ENCODE measurements at regions not wholly inside any gene's neighbourhood (a gene's known extent, or its start where the extent isn't known, plus 50 kb on each side); places are given as distances from the start of the nearest gene placed in this dataset.
"Not testable (repeated sequence)": the region's sequence is repeated elsewhere in the genome, so short reads cannot be mapped to it uniquely, and the experiment has no call there.

- no peak for DNase-seq
These were observed 111.4 kb downstream of the COPS8 start for GRCh38 chr2:237196866-237197618.

DNA sequence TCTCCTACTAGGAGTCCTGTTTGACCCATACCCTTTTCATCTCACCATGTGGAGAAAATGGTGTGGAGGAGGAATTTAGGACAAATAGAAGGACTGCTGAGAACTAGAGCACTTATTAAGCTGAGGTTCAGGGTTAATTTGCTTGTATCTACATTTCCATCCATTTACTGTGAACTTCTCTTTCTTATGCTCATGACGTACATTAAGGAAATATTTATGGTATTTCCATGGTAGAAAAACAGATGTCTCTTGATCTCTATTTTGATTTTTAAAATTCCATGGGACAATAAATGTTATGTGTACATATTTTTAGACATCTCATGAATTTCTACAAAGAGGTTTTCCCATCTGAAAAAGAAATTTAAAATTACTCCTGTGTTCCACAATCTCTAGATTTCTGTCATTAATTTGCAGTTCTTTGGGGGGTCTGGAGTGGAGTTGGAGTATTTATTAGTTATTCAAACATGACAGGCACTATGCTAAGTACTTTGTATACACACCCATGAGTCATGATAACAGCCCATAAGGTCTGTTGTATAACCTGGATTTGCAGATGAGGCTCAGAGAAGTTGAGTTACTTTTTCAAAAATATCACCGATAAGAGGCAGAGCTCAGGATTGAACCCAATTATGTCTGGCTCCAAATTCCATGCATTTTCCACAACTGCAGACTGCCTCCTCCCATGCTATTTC is 112.6 kb downstream of the COPS8 start:
- DNase-seq, result no peak

DNA sequence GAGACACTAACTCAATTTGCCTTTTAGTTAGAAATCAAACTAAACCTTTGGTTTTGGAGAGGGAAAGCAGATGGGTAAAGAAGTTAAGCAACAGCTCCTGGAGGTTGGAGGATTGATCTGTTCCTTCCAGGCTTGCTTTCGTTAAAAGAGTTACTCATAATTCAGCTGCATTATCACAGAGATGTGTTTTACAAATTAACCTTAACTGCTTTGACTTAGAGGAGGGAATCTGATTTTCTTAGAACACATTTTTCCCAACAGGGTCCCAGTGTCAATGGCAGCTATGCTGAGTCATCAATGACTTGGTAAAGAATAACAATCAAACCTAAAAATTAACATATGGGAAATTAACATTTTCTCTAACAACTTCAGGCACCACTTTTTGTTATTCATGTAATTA is 113.4 kb downstream of the COPS8 start:
- no peak for DNase-seq

DNA sequence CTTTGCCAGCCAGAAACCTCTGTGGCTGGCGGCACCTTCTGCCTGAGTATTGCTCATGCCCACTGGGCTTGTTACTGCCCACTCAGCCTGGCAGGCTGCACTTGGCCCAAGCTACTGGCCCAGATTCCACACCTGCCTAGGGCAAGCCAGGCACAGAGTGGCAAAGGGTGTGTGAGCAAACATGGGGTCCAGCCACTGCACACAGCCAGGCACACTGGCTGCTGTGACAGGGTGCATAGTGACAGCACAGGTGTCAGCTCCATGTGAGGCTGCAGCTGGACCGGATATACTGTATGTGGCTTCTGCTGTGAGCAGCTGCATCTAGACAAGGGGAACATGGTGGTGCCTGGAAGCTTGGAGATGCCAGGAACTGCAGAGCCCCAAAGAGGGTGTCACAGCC is 113.9 kb downstream of the COPS8 start:
- no peak for DNase-seq

DNA sequence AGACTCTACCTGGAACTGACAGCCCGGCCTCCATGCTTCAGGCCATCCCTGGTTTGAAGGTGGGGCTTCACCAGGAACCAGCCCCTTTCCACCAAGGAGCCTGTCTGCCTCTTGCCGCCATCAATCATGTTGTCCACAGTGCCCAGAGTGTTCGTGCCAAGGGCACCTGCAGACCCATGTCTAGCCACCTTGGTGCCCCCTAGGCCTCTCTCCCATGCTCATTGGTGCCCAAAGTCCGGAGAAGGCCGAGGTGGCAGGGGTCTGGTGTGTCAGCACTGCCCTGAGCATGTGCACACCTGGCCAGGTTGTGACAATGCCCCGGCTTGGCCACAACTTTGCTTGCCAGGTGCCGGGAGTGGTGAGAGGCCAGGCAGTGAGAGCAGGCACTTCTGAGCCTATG is 114.8 kb downstream of the COPS8 start:
- DNase-seq, result no peak

DNA sequence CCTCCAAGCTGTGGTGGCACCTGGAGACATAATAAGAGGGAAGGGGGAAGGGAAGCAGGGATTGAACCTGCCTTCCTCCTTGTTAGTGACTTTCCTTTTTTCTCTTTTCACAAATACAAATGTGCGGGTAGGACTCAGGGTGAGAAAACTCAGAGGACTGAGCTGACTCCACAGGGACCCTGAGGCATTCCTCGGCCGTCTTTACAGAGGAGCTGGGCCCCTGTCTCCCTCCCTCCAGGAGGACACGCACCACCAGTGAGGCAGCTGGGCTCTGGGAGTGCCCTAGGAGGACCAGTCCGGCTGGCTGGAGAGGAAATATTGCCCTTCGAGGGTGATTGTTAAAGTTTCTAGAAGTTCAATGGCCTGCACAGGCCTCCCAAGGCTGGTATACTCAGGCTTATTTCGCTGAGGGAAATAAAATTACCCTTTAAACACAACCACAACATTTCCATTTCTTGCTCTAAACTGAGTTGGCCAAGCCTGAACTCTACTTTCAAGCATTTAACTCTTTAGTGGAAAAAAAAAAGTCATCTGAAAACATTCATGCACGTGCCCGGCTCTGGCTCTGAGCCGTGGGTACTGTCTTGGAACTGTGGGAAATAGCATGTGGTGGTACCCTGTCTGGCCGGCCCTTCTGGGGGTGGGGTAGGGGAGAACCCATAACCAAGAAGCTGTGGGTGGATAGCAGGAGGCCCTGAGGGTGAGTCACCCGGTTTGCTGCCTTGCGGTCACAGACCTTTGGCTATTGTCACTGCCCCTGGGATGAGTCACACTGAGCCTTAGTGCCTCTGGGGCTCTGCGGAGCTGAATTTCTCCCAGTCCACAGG is 116.0 kb downstream of the COPS8 start:
- no peak for DNase-seq

DNA sequence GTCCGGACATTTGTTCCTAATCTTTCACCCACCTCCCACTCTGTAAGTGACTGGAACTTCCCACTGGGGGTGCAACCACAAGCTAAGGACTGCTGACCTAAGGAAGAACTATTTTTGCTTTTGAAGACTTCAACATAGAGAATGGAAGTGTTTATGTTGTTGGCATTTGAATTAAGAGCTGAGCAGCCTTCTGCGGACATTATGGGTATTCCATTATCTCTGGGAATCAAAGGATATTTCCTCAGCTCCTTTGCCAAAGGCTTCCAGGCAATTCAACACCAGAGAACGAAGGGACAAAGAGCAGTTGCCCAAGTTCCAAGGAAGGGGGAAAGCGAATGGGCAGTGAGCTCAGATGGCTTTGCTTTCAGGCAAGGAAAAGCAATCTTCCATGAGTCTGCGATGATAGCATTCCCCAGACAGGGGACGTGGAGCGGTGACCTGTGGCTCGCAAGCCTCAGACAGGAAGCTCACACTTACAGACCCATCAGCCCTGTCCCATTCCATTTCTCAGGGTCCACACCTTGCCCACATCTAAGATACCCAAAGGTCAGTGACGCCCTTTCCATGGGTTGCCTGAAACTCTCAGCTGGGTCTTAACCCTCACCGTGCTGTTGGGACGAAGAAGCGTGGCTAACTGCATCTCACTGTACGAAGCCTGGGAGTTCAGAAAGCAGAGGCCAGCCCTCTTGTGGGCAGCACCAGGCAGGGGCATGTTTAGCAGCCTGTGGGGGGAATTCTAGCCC is 116.8 kb downstream of the COPS8 start:
- DNase-seq, result no peak

DNA sequence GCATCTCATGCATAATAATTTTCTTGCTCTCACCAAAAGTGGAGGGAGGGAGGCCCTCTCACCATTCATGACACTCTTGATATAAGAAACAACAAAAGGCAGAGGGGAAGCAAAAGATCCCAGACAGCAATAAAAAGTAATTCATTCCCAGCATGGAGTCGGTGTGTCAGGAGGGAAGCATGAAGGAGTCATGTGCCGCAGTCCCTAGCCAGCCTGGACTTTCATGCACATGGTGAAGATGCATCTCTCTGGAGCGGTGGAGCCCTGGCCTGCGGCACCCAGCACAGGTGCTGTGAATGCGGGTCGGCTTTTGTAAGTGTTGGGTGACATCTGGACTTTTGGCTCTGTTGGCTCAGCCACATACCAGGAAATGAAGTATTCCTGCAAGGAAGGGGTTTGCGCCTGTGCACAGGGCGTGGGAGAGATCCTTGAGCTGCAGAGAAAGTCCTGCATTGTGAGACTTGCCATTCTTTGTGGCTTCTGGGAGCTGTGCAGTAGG is 119.4 kb downstream of the COPS8 start:
- DNase-seq, result no peak

GRCh38 chr2:237205561-237205971 is 119.9 kb downstream of the COPS8 start:
- no peak for DNase-seq

GRCh38 chr2:237207646-237208045 is 122.0 kb downstream of the COPS8 start:
- DNase-seq, result no peak

- DNase-seq, result no peak
These were observed 122.9 kb downstream of the COPS8 start for GRCh38 chr2:237208373-237209260.

- no peak for DNase-seq
These were observed 124.2 kb downstream of the COPS8 start for GRCh38 chr2:237209885-237210284.

- DNase-seq, result no peak
These were observed 124.6 kb downstream of the COPS8 start for GRCh38 chr2:237210297-237210696.

DNA sequence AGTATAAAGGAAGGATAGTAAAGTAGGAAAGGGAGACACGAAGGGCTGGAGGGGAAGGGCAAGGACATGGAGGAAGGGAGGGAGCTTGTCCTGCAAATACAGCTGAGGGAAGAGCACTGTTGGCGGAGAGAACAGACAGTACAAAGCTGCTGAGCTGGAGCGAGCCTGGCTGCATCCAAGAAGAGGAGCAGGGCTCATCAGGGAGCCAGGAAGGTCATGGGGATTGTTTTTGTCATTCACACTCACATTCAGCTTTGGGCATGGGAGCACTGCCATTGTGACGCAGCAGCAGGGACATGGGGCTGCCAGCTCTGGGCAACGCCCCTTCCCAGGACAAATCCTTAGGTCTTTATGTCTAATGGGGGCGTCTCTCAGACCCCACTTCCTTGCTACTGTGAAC is 125.1 kb downstream of the COPS8 start:
- no peak for DNase-seq

- not testable (repeated sequence) for DNase-seq
These were observed 126.9 kb downstream of the COPS8 start for GRCh38 chr2:237212356-237213279.

DNA sequence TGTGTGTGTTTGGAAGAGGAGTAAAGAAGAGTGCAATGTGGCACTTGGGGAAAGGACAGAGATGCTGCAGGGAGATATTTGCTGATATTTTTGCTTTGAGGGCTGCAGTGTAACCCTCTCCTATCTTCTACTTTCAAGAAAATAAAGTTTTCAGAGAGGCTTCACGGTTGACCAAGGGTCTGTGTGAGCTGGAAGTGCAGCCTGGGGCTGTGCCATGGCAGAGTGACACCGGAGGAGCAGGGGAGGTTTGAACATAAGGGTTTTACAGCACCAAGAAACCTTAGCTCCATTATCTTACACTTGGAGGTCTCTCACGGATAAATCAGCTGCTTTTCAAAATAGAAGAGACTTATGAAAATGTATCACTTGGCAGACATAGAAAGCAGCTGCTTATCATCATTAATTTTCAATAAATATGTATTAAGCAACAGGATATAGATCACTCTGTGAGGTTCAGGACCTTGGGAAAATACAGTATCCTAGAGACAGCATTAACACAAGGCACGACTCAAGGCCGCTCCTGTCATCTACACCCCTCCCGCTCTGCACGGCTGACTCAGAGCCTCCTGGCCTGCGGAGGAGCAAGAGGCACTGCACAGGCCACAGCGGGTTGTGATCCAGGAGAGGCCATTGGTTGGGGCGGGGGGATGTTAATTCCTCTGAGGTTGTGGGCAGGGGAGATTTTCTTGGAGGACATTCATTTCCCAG is 127.8 kb downstream of the COPS8 start:
- no peak for DNase-seq

- DNase-seq, result no peak
These were observed 128.5 kb downstream of the COPS8 start for GRCh38 chr2:237214030-237214675.

DNA sequence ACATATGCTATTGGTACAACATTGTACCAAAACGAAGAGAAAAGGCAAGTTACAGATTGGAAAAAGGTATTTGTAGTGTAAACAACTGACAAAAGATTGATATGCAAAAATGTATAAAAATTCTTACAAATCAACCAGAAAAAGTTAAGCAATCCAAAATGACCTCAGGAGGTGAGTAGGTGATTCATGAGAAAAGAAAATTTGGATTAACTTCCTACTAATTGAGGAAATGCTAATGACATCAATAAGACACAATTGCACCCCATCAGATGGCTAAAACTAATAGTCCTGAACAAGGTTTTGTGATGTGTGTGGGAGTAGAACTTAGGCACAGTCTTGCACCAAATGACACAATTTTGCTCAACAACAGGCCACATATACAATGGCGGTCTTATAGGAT is 129.3 kb downstream of the COPS8 start:
- no peak for DNase-seq

Measured in right kidney (tissue), 1 donor.